Effector memory CD4-positive, alpha-beta T cell (primary cell): ENCODE measurements at regions not wholly inside any gene's neighbourhood (a gene's known extent, or its start where the extent isn't known, plus 50 kb on each side); places are given as distances from the start of the nearest gene placed in this dataset.

Source experiments
- DNase-seq, 3 donors: peaks; one replicate each; pipeline ENCODE4 v3.0.0-alpha.2; 2020
- H3K27ac ChIP-seq: 2 replicates; pipeline ENCODE4 v1.7.0; 2013; ENCODE audit warnings: mild to moderate bottlenecking, low read length, moderate library complexity; ENCODE audit not compliant: insufficient read depth, poor library complexity, severe bottlenecking
- H3K27me3 ChIP-seq: replicated peaks from 2 replicates; pipeline ENCODE4 v1.7.0; 2013; ENCODE audit warnings: mild to moderate bottlenecking, low read length; ENCODE audit not compliant: insufficient read depth, control insufficient read depth, poor library complexity, severe bottlenecking
- H3K36me3 ChIP-seq: 2 replicates; pipeline ENCODE4 v1.7.0; 2013; ENCODE audit warnings: mild to moderate bottlenecking, low read length, moderate library complexity; ENCODE audit not compliant: control insufficient read depth, insufficient read depth
- H3K4me1 ChIP-seq: 2 replicates; pipeline ENCODE4 v1.7.0; 2013; ENCODE audit warnings: low read length, mild to moderate bottlenecking; ENCODE audit not compliant: control insufficient read depth, insufficient read depth, poor library complexity, severe bottlenecking
- H3K4me3 ChIP-seq: 2 replicates; pipeline ENCODE4 v1.7.0; 2013; ENCODE audit warnings: low read length, low read depth, mild to moderate bottlenecking; ENCODE audit not compliant: insufficient read depth, poor library complexity, severe bottlenecking
- H3K9me3 ChIP-seq: 2 replicates; pipeline ENCODE4 v1.7.0; 2013; ENCODE audit warnings: mild to moderate bottlenecking, low read length, moderate library complexity; ENCODE audit not compliant: control insufficient read depth

- no peaks in the 10 kb centered on the region for H3K4me1 ChIP-seq
- no peak overlapping the region for H3K27ac ChIP-seq
- H3K27me3 ChIP-seq = no peaks in the 10 kb centered on the region
- H3K4me3 ChIP-seq = no peak overlapping the region
- H3K9me3 ChIP-seq = no peaks in the 10 kb centered on the region
- no peaks in the 10 kb centered on the region for H3K36me3 ChIP-seq
- DNase-seq = no peak
These were observed 130.1 kb downstream of the C5orf15 start for GRCh38 chr5:133838286-133838685.

- no peaks in the 10 kb centered on the region for H3K36me3 ChIP-seq
- H3K4me1 ChIP-seq = no peaks in the 10 kb centered on the region
- no peak overlapping the region for H3K27ac ChIP-seq
- H3K4me3 ChIP-seq = no peak overlapping the region
- no peaks in the 10 kb centered on the region for H3K27me3 ChIP-seq
- H3K9me3 ChIP-seq = no peaks in the 10 kb centered on the region
- DNase-seq = no peak
These were observed 136.8 kb downstream of the C5orf15 start for GRCh38 chr5:133831491-133832224.

GRCh38 chr5:133830911-133831310 is 137.5 kb downstream of the C5orf15 start:
- Histone ChIP-seq H3K36me3 (no peaks in the 10 kb centered on the region), H3K4me1 (no peaks in the 10 kb centered on the region), H3K9me3 (no peaks in the 10 kb centered on the region), H3K4me3 (no peak overlapping the region), H3K27ac (no peak overlapping the region), H3K27me3 (no peaks in the 10 kb centered on the region)
- DNase-seq = no peak

GRCh38 chr5:133830281-133830680 is 138.1 kb downstream of the C5orf15 start:
- no peaks in the 10 kb centered on the region for H3K36me3 ChIP-seq
- no peak overlapping the region for H3K4me3 ChIP-seq
- no peaks in the 10 kb centered on the region for H3K4me1 ChIP-seq
- H3K27ac ChIP-seq = no peak overlapping the region
- no peak for DNase-seq
- H3K9me3 ChIP-seq = no peaks in the 10 kb centered on the region
- H3K27me3 ChIP-seq = no peaks in the 10 kb centered on the region

GRCh38 chr5:133829786-133830185 is 138.6 kb downstream of the C5orf15 start:
- Histone ChIP-seq H3K27ac (no peak overlapping the region), H3K4me1 (no peaks in the 10 kb centered on the region), H3K27me3 (no peaks in the 10 kb centered on the region), H3K9me3 (no peaks in the 10 kb centered on the region), H3K36me3 (no peaks in the 10 kb centered on the region), H3K4me3 (no peak overlapping the region)
- no peak for DNase-seq

- Histone ChIP-seq H3K27me3 (no peaks in the 10 kb centered on the region), H3K9me3 (no peaks in the 10 kb centered on the region), H3K36me3 (no peaks in the 10 kb centered on the region), H3K27ac (no peak overlapping the region), H3K4me1 (no peaks in the 10 kb centered on the region), H3K4me3 (no peak overlapping the region)
- DNase-seq = no peak
These were observed 139.7 kb downstream of the C5orf15 start for GRCh38 chr5:133828722-133829121.

- Histone ChIP-seq H3K4me3 (no peak overlapping the region), H3K9me3 (no peaks in the 10 kb centered on the region), H3K27ac (no peak overlapping the region), H3K27me3 (no peaks in the 10 kb centered on the region), H3K36me3 (no peaks in the 10 kb centered on the region), H3K4me1 (no peaks in the 10 kb centered on the region)
- DNase-seq = no peak
These were observed 140.6 kb downstream of the C5orf15 start for GRCh38 chr5:133827830-133828229.

- Histone ChIP-seq H3K27ac (no peak overlapping the region), H3K9me3 (no peaks in the 10 kb centered on the region), H3K27me3 (no peaks in the 10 kb centered on the region), H3K36me3 (no peaks in the 10 kb centered on the region), H3K4me1 (no peaks in the 10 kb centered on the region), H3K4me3 (no peak overlapping the region)
- no peak for DNase-seq
These were observed 141.4 kb downstream of the C5orf15 start for GRCh38 chr5:133827011-133827410.

- Histone ChIP-seq H3K27ac (no peak overlapping the region), H3K4me3 (no peak overlapping the region)
- DNase-seq = no peak
These were observed 142.7 kb downstream of the C5orf15 start for GRCh38 chr5:133825631-133826289.

GRCh38 chr5:133824661-133825254 is 143.7 kb downstream of the C5orf15 start:
- Histone ChIP-seq H3K27ac (no peak overlapping the region), H3K4me1 (no peaks in the 10 kb centered on the region), H3K9me3 (no peaks in the 10 kb centered on the region), H3K27me3 (no peaks in the 10 kb centered on the region), H3K36me3 (no peaks in the 10 kb centered on the region), H3K4me3 (no peak overlapping the region)
- no peak for DNase-seq

More at GRCh38 chr5:133825631-133826289, 142.7 kb downstream of the C5orf15 start:
- H3K27me3 ChIP-seq = no peaks in the 10 kb centered on the region
- H3K9me3 ChIP-seq = no peaks in the 10 kb centered on the region
- H3K36me3 ChIP-seq = no peaks in the 10 kb centered on the region
- H3K4me1 ChIP-seq = no peaks in the 10 kb centered on the region
